GM18505 (cell line): ENCODE measurements at regions not wholly inside any gene's neighbourhood (a gene's known extent, or its start where the extent isn't known, plus 50 kb on each side); places are given as distances from the start of the nearest gene placed in this dataset.

ENCODE experiments used
- ATAC-seq: cut with Tn5 transposase; IDR thresholded peaks from one replicate; pipeline ENCODE4 v1.9.1; 2021; ENCODE audit not compliant: unreplicated experiment
- POLR2A ChIP-seq: IDR thresholded peaks from 4 replicates; pipeline ENCODE4 v1.6.1; 2011; ENCODE audit warnings: borderline replicate concordance; ENCODE audit not compliant: insufficient read depth, insufficient read length; ENCODE audit errors: extremely low read depth

DNA sequence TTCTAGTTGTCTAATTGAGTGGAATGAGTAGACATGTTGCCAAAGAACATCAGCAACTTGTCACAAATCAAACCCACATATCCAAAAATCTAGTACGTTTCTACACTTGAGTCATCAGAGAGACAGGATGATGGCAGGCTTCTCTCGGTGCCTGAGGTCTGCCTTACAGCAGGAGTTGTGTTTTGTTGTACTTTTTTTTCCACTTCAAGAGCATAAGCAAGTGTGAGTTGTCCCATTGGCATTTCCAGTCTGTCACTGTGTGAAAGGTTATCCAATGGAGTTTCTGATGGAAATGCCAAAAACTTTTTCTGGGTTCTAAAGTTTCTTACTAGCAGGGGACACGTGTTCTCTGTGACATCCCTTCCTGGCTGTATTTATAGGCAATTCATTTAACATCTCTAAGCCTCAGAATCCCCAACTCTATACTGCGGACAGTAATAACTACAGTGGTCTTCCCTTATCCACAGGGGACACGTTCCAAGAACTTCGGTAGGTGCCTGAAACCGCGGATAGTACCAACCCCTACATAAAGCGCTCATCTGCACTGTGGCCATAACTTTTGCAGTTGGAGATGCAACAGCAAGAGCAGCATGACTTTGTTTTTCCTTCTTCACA is 246.5 kb downstream of the SYK start:
- ATAC-seq = no peak
- no peak for TF ChIP-seq POLR2A

DNA sequence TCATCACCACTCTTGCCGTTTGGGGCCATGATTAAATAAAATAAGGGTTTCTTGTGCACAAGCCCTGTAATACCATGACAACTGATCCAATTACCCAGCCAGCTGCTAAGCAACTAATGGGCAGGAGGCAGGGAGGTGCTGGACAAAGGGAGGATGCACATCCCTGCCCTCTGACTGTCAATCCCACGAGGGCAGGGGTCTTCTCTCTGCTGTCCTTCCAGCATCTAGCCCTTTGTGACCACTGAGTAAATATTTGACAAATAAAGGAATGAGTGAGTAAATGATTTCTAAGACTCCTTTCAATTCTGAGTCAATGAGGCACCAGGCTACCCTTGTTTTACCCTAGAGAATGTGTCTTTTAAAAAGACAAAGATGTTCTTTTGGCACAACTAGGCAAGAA is 247.1 kb downstream of the SYK start:
- ATAC-seq = no peak
- TF ChIP-seq POLR2A = no peak

DNA sequence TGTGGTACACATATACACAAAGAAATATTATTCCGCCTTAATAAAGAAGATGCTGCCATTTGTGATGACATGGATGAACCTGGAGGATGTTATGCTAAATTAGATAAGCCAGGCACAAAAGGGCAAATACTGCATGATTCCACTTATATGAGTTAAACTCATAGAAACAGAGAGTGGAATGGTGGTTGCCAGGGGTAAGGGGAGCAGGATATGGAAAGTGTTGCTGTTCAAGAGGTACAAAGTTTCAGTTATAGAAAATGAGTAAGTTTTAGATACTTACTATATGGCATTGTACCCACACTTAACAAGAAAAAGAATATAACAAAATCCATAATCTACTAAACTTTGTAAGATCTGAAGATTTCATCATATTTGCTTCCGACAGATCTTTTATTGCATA is 252.2 kb downstream of the SYK start:
- no peak for TF ChIP-seq POLR2A

DNA sequence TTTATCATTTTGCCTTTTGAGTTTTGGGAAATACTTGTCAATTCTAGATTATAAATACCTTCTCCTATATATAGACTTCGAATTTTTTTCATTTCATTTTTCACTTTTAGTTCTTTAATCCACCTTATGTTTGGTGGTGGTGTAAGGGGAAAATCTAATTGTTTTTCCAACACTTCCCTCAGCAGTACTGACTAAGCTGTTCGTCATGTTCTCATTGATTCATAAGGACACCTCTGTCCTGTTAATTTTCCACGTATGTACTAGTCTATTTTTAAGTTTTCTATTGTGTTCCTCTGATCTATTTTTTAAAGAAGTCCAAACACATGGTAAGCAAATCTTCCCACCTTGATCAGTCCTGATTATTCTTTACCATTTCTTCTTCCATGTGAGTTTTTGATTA is 254.2 kb downstream of the SYK start:
- no peak for TF ChIP-seq POLR2A
- ATAC-seq = no peak

More for the DNA sequence above, 252.2 kb downstream of the SYK start:
- ATAC-seq = no peak

DNA sequence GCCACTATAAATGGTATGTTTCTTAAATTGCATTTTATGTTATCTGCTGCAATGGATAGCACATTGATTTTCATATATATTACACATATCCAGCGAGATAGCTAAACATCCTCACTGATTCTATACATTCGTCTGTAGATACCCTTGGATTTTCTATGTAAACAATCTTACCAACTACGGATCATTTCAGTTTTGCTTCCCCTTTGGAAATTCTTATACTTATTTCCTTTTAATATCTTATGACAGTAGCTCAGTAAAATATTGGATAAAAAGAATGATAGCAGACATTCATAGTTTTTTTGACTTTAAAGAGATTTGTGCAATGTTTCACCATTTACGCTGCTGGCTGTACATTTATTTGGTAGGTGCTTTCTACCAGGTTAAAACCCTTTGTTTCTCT is 254.9 kb downstream of the SYK start:
- no peak for ATAC-seq
- no peak for TF ChIP-seq POLR2A

DNA sequence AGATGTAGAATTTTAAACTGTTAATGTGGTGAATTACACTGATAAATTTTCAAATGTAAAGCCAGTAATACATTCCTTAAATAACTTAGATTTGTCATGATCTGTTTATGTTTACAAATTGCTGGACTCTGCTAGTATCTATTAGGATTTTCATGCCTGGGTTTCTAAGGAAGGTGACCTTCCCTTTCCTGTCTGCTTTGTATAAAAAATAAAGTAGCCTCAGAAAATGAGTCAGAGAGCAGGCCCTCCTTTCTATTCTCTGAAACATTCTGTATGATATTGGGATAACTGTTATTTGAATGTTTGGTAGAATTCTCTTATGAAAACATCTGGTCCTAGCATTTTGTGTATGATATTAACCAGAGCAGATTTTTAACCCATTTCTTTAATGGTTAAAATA is 255.3 kb downstream of the SYK start:
- ATAC-seq = no peak
- TF ChIP-seq POLR2A = no peak

DNA sequence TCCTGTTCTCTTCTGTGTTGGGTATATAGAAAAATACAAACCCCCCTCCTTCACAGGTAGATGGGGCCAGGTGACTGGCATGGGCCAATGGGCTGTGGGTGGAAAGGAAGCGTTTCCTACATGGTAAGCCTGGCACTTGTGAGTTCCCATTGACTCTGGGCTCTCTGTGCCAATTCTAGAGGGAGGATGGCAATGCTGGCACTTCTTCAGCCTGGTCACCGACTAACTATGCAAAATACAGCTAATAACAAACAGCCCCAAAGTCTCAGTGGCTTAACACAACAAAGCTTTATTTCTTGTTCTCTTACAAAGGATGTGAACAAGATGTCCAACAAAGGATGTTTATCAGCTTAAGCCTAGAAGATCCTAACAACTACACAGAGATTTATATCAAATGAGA is 258.1 kb downstream of the SYK start:
- no peak for TF ChIP-seq POLR2A
- no peak for ATAC-seq

DNA sequence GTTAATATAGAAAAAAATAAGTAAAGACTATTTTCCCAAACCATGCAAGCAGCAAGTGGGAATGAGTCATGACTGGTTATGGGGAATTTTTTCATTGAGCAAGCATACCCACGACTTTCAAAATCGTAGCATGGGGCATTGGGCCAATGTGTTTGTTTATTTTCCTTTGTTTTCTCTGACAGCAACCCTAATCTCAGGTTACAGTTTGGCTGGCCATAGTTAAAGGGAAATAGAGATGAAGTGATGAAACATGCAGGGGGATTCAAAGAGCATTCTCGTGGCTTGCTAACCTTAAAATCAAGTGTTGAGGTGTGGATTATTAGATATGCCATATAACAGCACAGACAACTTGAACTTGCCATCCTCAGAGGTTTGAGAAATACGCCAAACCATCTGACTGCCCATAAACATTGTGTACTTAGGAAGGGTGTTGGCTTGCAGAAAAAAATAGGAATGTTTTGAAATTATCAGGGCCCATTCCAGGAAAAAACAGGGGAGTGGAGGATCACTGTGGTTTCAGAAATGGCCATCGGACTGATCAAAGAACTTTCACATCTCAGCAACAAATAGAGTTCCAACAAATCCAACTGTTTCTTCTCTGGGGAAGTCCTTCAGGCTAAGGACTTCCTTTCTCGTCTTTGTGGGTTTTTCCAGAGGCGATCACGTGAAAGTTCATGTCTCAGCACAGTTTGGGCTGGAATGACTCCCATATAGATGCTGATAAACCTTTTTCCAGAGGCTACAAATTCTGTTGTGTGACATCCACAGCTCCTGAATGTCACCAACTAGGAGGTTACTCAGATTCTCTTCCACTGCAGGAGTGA is 259.1 kb downstream of the SYK start:
- TF ChIP-seq POLR2A = no peak
- no peak for ATAC-seq

DNA sequence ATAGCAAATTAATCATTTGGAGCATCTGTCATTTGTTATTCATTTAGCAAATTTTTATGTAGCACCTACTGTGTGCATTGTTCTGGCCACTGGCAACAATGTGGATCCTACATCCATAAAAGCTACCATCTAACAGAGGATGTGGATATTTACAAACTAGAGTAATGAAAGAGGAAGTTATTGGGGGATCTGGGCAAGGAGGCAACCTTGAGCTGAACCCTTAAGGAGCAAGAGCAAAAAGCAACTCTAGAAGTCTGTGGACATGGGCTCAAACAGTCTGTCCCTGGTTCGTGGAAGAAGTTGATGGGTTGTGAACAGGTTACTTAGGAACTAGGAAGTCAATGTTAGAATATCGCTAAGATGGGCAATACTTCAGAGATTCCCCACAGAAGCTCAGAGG is 259.9 kb downstream of the SYK start:
- ATAC-seq = no peak
- TF ChIP-seq POLR2A = no peak

DNA sequence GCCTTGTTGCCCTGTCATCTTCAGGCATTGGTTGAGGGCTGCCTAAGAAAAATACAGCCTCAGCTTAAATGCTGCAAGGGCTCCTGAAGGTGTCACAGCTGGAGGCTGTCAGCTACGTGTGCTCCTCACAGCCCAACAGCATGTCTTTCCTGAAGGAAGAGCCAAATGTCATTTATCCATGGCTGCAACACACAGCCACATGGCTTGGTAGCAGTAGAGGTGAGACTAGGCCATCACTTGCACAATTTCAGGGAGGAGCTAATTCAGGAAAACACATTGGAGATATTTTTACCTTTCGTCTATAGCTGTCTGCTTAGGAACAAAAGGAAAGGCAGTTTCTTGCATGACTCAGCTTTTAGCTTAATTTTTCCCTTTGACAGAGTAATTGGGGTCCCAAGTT is 260.7 kb downstream of the SYK start:
- no peak for TF ChIP-seq POLR2A
- no peak for ATAC-seq

DNA sequence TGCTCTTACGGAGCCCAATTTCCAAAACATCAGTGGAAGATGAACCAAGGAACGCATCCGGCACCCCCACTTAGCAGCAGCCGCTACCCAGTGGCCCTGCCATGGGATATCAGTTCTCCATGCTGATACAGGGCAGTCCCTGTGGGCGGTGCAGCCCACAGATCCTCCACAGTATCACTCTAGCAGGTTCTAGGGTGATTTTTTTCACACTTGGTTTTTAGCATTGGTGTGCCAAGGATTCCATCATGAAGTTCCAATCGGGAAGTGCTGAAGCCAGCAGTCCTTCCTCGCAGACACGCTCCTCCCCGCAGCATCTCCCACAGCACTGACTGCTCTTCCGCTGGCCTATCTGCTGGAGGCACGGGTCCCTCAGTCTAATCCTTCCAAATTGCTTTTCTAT is 261.9 kb downstream of the SYK start:
- TF ChIP-seq POLR2A = no peak
- ATAC-seq = no peak

DNA sequence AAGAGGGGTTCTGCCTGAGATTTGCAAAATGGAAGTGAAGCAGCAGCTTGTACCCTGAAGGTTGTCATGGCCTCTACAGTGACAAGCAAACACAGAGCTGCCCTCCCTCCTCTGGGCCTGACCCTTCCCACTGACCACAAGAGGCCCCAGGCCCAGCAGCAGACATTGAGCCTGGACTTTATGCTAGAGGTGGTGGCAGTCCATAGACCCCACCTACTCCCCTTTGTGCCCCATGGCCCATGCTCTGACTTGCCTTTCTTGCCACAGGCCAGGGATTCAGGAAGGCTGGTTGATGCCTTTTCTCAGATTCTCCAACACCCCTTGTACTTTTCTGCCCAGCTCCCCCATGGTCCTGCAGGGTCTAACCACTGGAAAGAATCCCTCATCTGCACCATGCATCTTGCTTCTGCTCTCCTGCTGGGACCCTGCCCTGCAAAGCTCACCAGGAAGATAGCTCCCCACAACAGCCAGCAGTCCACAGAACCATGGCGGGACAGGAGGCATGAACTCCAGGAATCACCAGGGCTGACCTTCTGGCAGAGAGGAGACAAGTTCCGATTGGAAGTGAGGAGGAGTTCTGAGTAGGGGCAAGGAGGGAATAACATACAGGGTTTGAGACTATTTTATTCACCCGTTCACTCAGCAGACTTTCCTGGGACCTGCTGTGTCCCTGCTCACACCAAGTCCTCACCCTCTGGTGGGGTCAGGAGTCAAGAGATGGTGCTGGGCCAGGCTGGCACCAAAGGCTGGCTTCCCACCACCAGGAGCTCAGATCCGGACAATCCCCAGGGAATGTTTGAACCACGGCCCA is 263.8 kb downstream of the SYK start:
- no peak for TF ChIP-seq POLR2A
- ATAC-seq = no peak

DNA sequence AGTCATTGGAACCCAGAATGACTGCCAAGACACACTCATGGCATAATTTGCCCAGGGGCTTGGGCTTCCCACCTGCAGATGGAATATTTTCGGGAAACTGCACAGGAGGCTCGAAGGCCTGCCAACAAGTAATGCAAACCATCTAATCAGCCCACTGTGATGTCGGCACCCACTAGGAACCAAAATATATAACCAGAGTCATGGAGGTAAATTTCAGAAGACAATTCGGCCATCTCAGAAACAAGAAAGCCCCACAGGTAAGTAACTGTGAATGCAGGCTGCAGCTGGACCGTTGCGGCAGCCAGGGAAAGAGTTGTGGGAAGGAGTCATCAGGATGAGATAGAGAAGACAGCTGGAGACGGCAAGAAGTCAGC is 264.4 kb downstream of the SYK start:
- no peak for TF ChIP-seq POLR2A
- no peak for ATAC-seq

DNA sequence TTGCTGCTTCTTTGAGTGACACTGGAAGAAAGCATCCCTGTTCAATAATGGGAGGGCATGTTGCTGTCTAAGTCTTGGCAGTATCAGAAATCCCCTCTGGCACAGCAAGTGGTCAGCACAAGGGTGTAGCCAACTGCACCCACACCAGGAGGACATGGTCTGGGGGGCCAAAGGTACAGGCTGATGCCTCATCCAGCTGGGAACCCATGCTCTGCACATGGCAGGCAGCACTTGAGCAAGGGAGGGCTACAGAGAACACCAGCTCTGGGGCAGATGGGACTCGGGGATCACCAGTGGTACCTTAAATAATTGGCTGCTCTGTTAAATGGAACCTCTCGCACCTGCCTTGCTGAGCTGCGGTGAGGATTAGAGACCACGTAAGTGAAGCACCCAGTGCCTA is 265.2 kb downstream of the SYK start:
- no peak for ATAC-seq
- no peak for TF ChIP-seq POLR2A
